ENCODE measurements at regions not wholly inside any gene's neighbourhood (a gene's known extent, or its start where the extent isn't known, plus 50 kb on each side); places are given as distances from the start of the nearest gene placed in this dataset.

- peaks cover 3% of the 10 kb centered on the region for H3K4me1 Mint-ChIP-seq (ENCODE audit: low read depth, unreplicated experiment)
These were observed 410.6 kb downstream of the HNRNPD start for GRCh38 chr4:81963015-81963762.

GRCh38 chr4:81960961-81961360, 412.8 kb downstream of the HNRNPD start:
- Mint-ChIP-seq H3K4me1 (ENCODE audit: low read depth, unreplicated experiment) (peaks cover 3% of the 10 kb centered on the region), H3K36me3 (ENCODE audit: unreplicated experiment) (no peaks in the 10 kb centered on the region), H3K27me3 (ENCODE audit: unreplicated experiment) (no peaks in the 10 kb centered on the region), H3K4me3 (ENCODE audit: unreplicated experiment) (no peak overlapping the region), H3K9me3 (ENCODE audit: unreplicated experiment) (no peaks in the 10 kb centered on the region), H3K27ac (ENCODE audit: unreplicated experiment) (no peak overlapping the region)
- TF ChIP-seq CTCF (IDR thresholded peaks at IDR 0.05; ENCODE audit: partially characterized antibody, unreplicated experiment) = no peak
- DNase-seq = no peak

More at GRCh38 chr4:81963015-81963762, 410.6 kb downstream of the HNRNPD start:
- Mint-ChIP-seq H3K9me3 (ENCODE audit: unreplicated experiment) (no peaks in the 10 kb centered on the region), H3K4me3 (ENCODE audit: unreplicated experiment) (no peak overlapping the region), H3K36me3 (ENCODE audit: unreplicated experiment) (no peaks in the 10 kb centered on the region), H3K27me3 (ENCODE audit: unreplicated experiment) (no peaks in the 10 kb centered on the region), H3K27ac (ENCODE audit: unreplicated experiment) (no peak overlapping the region)
- no peak for TF ChIP-seq CTCF (IDR thresholded peaks at IDR 0.05; ENCODE audit: partially characterized antibody, unreplicated experiment)
- DNase-seq = no peak

- Mint-ChIP-seq H3K9me3 (ENCODE audit: unreplicated experiment) (no peaks in the 10 kb centered on the region), H3K27ac (ENCODE audit: unreplicated experiment) (no peak overlapping the region), H3K36me3 (ENCODE audit: unreplicated experiment) (no peaks in the 10 kb centered on the region), H3K4me1 (ENCODE audit: low read depth, unreplicated experiment) (peaks cover 2% of the 10 kb centered on the region), H3K27me3 (ENCODE audit: unreplicated experiment) (no peaks in the 10 kb centered on the region), H3K4me3 (ENCODE audit: unreplicated experiment) (no peak overlapping the region)
- no peak for DNase-seq
- no peak for TF ChIP-seq CTCF (IDR thresholded peaks at IDR 0.05; ENCODE audit: partially characterized antibody, unreplicated experiment)
These were observed 419.5 kb downstream of the HNRNPD start for GRCh38 chr4:81954271-81954670.

GRCh38 chr4:81951891-81952455, 421.8 kb downstream of the HNRNPD start:
- TF ChIP-seq CTCF (IDR thresholded peaks at IDR 0.05; ENCODE audit: partially characterized antibody, unreplicated experiment) = no peak
- Mint-ChIP-seq H3K27ac (ENCODE audit: unreplicated experiment) (no peak overlapping the region), H3K4me1 (ENCODE audit: low read depth, unreplicated experiment) (peaks cover 2% of the 10 kb centered on the region), H3K27me3 (ENCODE audit: unreplicated experiment) (no peaks in the 10 kb centered on the region), H3K4me3 (ENCODE audit: unreplicated experiment) (no peak overlapping the region), H3K9me3 (ENCODE audit: unreplicated experiment) (no peaks in the 10 kb centered on the region), H3K36me3 (ENCODE audit: unreplicated experiment) (no peaks in the 10 kb centered on the region)
- DNase-seq = no peak

GRCh38 chr4:81946996-81947395, 426.8 kb downstream of the HNRNPD start:
- H3K4me1 Mint-ChIP-seq (ENCODE audit: low read depth, unreplicated experiment) = peaks cover 2% of the 10 kb centered on the region
- peaks cover 1% of the 10 kb centered on the region for H3K9me3 Mint-ChIP-seq (ENCODE audit: unreplicated experiment)
- no peaks in the 10 kb centered on the region for H3K27me3 Mint-ChIP-seq (ENCODE audit: unreplicated experiment)
- no peak for DNase-seq
- no peak for TF ChIP-seq CTCF (IDR thresholded peaks at IDR 0.05; ENCODE audit: partially characterized antibody, unreplicated experiment)
- peaks cover 12% of the 10 kb centered on the region for H3K36me3 Mint-ChIP-seq (ENCODE audit: unreplicated experiment)
- no peak overlapping the region for H3K4me3 Mint-ChIP-seq (ENCODE audit: unreplicated experiment)
- no peak overlapping the region for H3K27ac Mint-ChIP-seq (ENCODE audit: unreplicated experiment)
